MM.1S (cell line): ENCODE measurements at regions not wholly inside any gene's neighbourhood (a gene's known extent, or its start where the extent isn't known, plus 50 kb on each side); places are given as distances from the start of the nearest gene placed in this dataset.

ENCODE experiments used
- DNase-seq: peaks from one replicate; pipeline ENCODE4 v3.0.0-alpha.2; 2015
- H2AFZ ChIP-seq: fragments of 300-600 bp; sonication (generic); 2 replicates; pipeline ENCODE4 v1.6.0; 2016; ENCODE audit warnings: antibody characterized with exemption, low read length
- H3F3A ChIP-seq: fragments of 300-600 bp; sonication (generic); 2 replicates; pipeline ENCODE4 v1.6.1; 2016; ENCODE audit warnings: mild to moderate bottlenecking, antibody characterized with exemption, low read length, moderate library complexity, mixed read lengths; ENCODE audit not compliant: insufficient read depth
- H3K27ac ChIP-seq: fragments of 300-600 bp; sonication (generic); 2 replicates; pipeline ENCODE4 v1.5.1; 2016; ENCODE audit warnings: mild to moderate bottlenecking, low read length
- H3K27me3 ChIP-seq: fragments of 300-600 bp; sonication (generic); replicated peaks from 2 replicates; pipeline ENCODE4 v1.6.0; 2016; ENCODE audit warnings: low read length; ENCODE audit not compliant: insufficient read depth
- H3K36me3 ChIP-seq: fragments of 300-600 bp; sonication (generic); replicated peaks from 2 replicates; pipeline ENCODE4 v1.6.1; 2016; ENCODE audit warnings: mild to moderate bottlenecking, low read length, mixed read lengths; ENCODE audit not compliant: insufficient read depth
- H3K4me1 ChIP-seq: fragments of 300-600 bp; sonication (generic); 2 replicates; pipeline ENCODE4 v1.6.1; 2016; ENCODE audit warnings: low read length, mixed read lengths
- H3K4me2 ChIP-seq: fragments of 300-600 bp; sonication (generic); 2 replicates; pipeline ENCODE4 v1.6.0; 2016; ENCODE audit warnings: low read depth, low read length
- H3K4me3 ChIP-seq: fragments of 300-600 bp; sonication (generic); 2 replicates; pipeline ENCODE4 v1.5.1; 2016; ENCODE audit warnings: low read length, mixed read lengths
- H3K79me2 ChIP-seq: fragments of 300-600 bp; sonication (generic); 2 replicates; pipeline ENCODE4 v1.6.1; 2016; ENCODE audit warnings: mixed run types, low read length, mixed read lengths
- H3K9ac ChIP-seq: fragments of 300-600 bp; sonication (generic); 2 replicates; pipeline ENCODE4 v1.6.1; 2016; ENCODE audit warnings: low read length, mixed read lengths
- H3K9me2 ChIP-seq: fragments of 300-600 bp; sonication (generic); replicated peaks from 2 replicates; pipeline ENCODE4 v1.6.1; 2016; ENCODE audit warnings: mild to moderate bottlenecking, low read length, mixed read lengths; ENCODE audit not compliant: insufficient read depth
- H3K9me3 ChIP-seq: fragments of 300-600 bp; sonication (generic); replicated peaks from 2 replicates; pipeline ENCODE4 v1.6.1; 2016; ENCODE audit warnings: mild to moderate bottlenecking, low read length, mixed read lengths; ENCODE audit not compliant: insufficient read depth
- H4K20me1 ChIP-seq: fragments of 300-600 bp; sonication (generic); 2 replicates; pipeline ENCODE4 v1.6.1; 2016; ENCODE audit warnings: mild to moderate bottlenecking, low read length, moderate library complexity, mixed read lengths; ENCODE audit not compliant: insufficient read depth
- CTCF ChIP-seq: fragments of 300-600 bp; sonication (generic); IDR thresholded peaks from 2 replicates; pipeline ENCODE4 v1.5.1; 2016; ENCODE audit warnings: antibody characterized with exemption, low read length, mixed read lengths
- EZH2 ChIP-seq: fragments of 300-600 bp; sonication (generic); optimal IDR thresholded peaks from 2 replicates; pipeline ENCODE3; 2017; ENCODE audit warnings: low read depth, mild to moderate bottlenecking, antibody characterized with exemption, low read length, mixed read lengths
- EZH2phosphoT487 ChIP-seq: fragments of 300-600 bp; sonication (generic); IDR thresholded peaks from 2 replicates; pipeline ENCODE4 v1.6.1; 2018; ENCODE audit warnings: antibody characterized with exemption, low read length

DNA sequence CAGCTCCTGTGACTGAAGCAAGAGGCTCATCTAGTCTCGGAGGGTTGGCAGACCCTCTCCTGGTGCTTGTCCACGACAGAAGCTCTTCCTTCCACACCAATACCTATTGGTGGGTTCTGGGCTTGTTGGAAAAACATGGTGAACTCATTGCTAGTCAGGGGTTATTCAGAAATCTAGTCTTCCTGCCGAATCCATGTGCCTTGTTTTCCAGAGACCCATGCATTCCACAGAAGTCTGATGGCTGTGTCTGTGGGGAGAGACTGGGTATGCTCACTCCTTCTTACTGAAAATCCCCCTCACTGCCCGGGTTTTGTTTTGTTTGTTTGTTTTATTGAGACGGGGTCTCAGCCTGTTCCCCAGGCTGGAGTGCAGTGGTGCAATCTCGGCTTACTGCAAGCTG lies 138.3 kb downstream of the DNAJB6 start:
- Histone ChIP-seq H3F3A (no peaks in the 10 kb centered on the region), H2AFZ (no peak overlapping the region), H3K36me3 (no peaks in the 10 kb centered on the region), H3K9ac (no peak overlapping the region), H4K20me1 (no peaks in the 10 kb centered on the region), H3K4me1 (peaks cover 7% of the 10 kb centered on the region; the same call in 1 of the 2 replicates), H3K9me2 (no peaks in the 10 kb centered on the region), H3K4me3 (no peak overlapping the region), H3K9me3 (no peaks in the 10 kb centered on the region), H3K4me2 (no peak overlapping the region), H3K27ac (no peak overlapping the region), H3K27me3 (peaks cover 72% of the 10 kb centered on the region), H3K79me2 (no peaks in the 10 kb centered on the region)
- no peak for DNase-seq
- TF ChIP-seq EZH2phosphoT487 = no peak
- no peak for TF ChIP-seq EZH2
- TF ChIP-seq CTCF = no peak

GRCh38 chr7:157475601-157476000 lies 138.8 kb downstream of the DNAJB6 start:
- Histone ChIP-seq H3K79me2 (no peaks in the 10 kb centered on the region), H3K27ac (no peak overlapping the region), H3F3A (no peaks in the 10 kb centered on the region), H3K9me2 (no peaks in the 10 kb centered on the region), H3K27me3 (peaks cover 72% of the 10 kb centered on the region), H3K36me3 (no peaks in the 10 kb centered on the region), H3K4me3 (no peak overlapping the region), H3K9ac (no peak overlapping the region), H2AFZ (no peak overlapping the region), H3K4me2 (no peak overlapping the region), H3K9me3 (no peaks in the 10 kb centered on the region), H3K4me1 (peaks cover 7% of the 10 kb centered on the region; the same call in 1 of the 2 replicates), H4K20me1 (no peaks in the 10 kb centered on the region)
- no peak for DNase-seq
- TF ChIP-seq EZH2phosphoT487 = no peak
- no peak for TF ChIP-seq EZH2

DNA sequence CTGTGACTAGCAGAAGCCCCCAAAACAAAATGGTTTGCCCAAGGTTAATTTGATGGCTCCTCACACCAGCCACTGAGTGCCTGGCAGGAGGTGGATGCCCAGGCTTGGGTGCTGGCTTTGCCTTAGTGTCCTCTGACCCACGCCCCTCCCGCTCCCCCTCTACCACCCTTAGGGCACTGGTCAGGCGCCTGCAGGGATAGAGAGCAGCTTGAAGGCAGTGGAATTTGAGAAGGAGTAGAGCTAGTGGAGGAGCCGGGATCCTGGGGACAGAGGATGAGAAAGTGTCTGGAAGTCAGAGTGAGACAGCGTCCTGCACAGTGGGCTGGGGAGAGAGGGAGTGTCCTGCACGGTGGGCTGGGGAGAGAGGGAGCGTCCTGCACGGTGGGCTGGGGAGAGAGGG lies 139.4 kb downstream of the DNAJB6 start:
- no peak overlapping the region for H2AFZ ChIP-seq
- no peaks in the 10 kb centered on the region for H3K9me2 ChIP-seq
- H4K20me1 ChIP-seq = no peaks in the 10 kb centered on the region
- no peak overlapping the region for H3K4me3 ChIP-seq
- peaks cover 67% of the 10 kb centered on the region for H3K27me3 ChIP-seq
- no peak overlapping the region for H3K27ac ChIP-seq
- H3F3A ChIP-seq = no peaks in the 10 kb centered on the region
- TF ChIP-seq EZH2phosphoT487 (no peak), CTCF (no peak), EZH2 (no peak)
- no peak overlapping the region for H3K4me2 ChIP-seq
- no peak overlapping the region for H3K9ac ChIP-seq
- H3K79me2 ChIP-seq = no peaks in the 10 kb centered on the region
- no peaks in the 10 kb centered on the region for H3K9me3 ChIP-seq
- no peak for DNase-seq
- H3K36me3 ChIP-seq = no peaks in the 10 kb centered on the region
- peaks cover 7% of the 10 kb centered on the region; the same call in 1 of the 2 replicates for H3K4me1 ChIP-seq

GRCh38 chr7:157476654-157477549 lies 140.1 kb downstream of the DNAJB6 start:
- Histone ChIP-seq H3K9me2 (no peaks in the 10 kb centered on the region), H2AFZ (no peak overlapping the region), H3K4me2 (peak overlapping the region; percentile 74), H3F3A (no peaks in the 10 kb centered on the region), H3K27ac (no peak overlapping the region), H3K36me3 (no peaks in the 10 kb centered on the region), H3K27me3 (peaks cover 61% of the 10 kb centered on the region), H3K4me1 (peaks cover 7% of the 10 kb centered on the region; the same call in 1 of the 2 replicates), H3K9me3 (no peaks in the 10 kb centered on the region), H3K9ac (no peak overlapping the region), H3K4me3 (peak overlapping the region; percentile 52; the same call in 1 of the 2 replicates), H3K79me2 (no peaks in the 10 kb centered on the region), H4K20me1 (no peaks in the 10 kb centered on the region)
- no peak for DNase-seq
- no peak for TF ChIP-seq EZH2phosphoT487
- TF ChIP-seq EZH2 = no peak
- TF ChIP-seq CTCF = no peak
